AML-193 (cell line): ENCODE measurements at regions not wholly inside any gene's neighbourhood (a gene's known extent, or its start where the extent isn't known, plus 50 kb on each side); places are given as distances from the start of the nearest gene placed in this dataset.

Experiments used
- DNase-seq, 2 experiments: peaks; one replicate each; lab custom pipeline; 2025; lab: John Stamatoyannopoulos, UW

DNA sequence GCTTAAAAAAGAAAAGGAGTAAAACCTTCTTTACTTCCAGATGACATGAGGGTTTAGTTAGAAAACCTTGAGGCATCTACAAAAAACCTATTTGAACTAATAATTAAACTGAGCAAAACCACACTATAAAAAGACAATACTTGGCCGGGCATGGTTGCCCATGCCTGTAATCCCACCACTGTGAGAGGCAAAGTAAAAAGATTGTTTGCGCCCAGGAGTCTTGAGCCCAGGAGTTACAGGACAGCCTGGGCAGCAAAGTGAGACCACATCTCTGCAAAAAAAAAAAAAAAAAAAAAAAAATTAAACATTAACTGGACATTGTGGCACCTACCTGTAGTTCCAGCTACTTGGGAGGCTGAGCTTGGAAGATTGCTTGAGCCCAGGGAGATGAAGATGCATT is 502.8 kb upstream of the LRRTM4 start:
- no peak for DNase-seq

DNA sequence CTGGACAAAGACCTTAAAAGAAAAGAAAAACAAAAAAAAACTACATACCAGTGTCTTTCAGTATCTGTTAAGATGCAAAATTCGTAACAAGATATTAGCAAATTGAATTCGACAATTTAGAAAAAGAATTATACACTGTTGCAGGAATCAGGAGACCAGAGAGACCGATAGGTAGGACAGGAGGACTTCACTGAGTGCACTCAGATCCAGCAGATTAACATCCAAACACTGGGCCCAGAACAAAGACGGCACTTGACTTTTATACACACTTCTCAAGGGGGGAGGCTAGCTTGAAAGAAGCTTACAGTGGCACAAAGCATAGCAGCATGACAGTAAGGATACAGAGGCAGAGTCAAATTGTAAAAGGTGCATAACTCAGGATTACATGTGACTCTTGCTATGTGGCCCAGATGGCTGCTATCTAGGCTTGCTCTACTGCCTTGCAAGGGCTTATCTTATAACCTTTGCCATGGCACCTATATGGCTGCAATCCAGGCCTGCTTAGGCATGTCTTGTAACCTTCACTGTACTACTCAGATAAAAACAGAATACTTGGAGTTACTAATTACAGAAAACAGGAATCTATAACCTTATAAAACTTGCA is 507.3 kb upstream of the LRRTM4 start:
- DNase-seq = no peak

DNA sequence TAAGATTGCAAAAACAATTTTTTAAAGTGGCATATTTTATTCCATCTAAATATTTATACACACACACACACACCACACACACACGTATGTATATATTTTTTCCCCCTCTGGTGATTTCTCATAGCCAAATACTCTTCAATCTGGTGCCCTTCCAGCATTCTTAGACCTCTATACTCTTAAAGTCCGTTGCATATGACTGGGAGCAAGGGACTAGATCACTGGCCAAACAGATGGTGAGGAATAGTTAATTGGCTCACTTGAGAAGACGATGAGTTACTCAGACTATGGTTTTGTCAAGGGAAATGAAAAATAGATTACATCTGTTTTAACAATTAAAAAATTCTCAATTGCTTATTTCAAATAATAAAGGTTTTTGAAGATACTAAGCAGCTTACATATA is 512.5 kb upstream of the LRRTM4 start:
- DNase-seq = no peak

DNA sequence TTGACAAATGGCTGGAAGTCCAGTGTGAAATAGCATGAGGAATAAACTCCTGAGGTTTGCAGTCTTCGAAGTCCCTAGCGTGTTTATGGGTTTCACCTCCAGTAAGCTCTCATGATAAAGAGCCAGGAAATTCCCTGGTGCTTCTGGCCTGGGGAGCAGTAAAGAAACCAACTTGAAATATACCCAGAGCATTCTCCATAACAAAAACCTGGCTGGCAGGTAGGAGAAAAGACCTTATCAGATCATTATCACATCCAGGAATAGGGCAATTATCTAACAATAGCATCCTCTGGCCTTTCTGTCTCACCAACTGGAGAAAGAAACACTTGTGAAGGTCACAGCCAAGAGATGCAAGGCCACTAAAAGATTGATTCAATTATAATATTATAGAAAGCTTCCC is 513.6 kb upstream of the LRRTM4 start:
- no peak for DNase-seq

DNA sequence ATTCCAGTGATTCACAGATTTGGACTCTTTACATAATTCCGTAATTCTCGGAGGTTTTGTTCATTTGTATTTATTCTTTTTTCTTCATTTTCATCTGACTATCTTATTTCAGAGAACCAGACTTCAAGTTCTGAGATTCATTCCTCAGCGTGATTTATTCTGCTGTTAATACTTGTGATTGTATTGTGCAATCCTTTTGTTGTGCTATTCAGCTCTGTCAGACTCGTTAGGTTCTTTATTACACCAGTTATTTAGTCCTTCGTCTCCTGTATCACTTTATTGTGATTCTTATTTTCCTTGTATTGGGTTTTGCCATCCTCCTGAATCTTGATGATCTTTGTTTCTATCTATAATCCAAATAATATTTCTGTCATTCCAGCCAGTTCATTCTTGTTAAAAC is 529.3 kb upstream of the LRRTM4 start:
- DNase-seq = no peak

DNA sequence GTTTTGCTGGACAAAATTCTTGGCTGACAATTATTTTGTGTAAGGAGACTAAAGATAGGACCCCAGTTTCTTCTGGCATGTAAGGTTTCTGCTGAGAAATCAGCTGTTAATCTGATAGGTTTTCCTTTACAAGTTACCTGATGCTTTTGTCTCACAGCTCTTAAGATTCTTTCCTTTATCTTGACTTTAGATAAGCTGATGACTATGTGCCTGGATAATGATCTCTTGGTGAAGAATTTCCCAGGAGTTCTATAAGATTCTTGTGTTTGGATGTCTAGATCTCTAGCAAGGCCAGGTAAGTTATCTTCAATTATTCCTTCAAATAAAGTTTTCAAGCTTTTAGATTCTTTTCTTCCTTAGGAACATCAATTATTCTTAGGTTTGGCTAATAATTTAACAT is 534.8 kb upstream of the LRRTM4 start:
- DNase-seq = no peak

DNA sequence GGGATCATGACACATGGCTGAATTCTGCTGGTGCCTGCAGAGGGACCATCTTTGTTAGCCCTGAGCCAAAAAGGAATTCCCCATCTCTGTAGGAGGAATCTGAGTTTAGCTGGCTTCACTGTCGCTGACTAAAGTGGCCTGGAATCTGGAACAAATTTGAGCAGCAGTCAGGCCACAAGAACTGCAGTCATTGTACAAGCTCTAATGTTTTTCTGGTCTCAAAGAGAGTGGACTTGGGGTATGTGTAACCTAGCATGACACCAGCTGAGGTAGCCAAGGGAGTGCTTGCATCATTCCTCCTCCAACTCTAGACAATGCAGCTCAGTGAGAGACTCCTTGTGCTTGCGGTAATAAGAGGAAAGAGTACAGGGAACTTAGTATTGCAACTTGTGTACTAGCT is 539.1 kb upstream of the LRRTM4 start:
- no peak for DNase-seq

DNA sequence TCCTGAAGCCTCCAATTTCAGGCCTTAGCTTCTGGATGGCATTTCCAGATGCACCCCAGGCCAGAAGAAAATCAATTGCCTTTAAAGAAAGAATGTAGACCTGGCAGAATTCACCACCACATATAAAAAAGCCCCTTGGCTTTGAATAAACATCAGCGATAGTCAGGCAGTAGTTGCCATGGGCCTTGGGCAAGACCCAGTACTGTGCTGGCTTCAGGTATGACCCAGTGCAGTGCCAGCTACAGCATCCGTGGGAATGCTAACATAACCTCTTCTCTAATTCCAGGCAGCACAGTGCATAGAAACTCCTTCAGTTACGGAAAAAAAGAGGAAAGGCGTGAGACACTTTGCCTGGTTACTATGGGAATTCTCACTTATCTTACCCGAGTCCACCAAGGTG is 539.6 kb upstream of the LRRTM4 start:
- no peak for DNase-seq

DNA sequence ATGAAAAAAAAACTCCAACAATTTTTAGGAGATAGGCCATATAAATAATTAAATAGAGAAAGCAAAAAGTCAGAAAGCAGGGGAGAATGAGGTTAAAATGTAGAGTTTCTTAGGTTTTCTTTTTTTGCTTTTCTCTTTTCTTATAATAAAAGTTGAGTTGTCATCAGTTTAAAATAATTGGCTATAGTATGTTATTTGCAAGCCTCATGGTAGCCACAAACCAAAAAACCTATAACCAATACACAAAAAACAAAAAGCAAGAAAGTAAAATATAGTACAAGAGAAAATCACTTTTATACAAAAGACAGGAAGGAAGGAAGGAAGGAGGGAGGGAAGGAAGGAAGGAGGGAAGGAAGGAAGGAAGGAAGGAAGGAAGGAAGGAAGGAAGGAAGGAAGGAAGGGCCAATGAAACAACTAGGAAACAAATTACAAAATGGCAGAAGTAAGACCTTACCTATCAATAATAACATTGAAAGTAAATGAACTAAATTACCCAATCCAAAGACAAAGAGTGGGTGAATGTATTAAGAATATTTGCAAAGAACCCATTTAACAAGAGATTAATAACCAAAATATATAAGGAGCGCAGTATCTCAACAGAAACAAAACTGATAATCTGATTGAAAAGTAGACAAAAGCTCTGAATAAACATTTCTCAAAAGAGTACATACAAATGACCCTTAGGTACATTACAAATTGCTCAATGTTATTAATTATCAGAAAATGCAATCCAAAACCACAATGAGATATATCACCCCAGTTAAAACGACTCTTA is 541.3 kb upstream of the LRRTM4 start:
- DNase-seq = no peak

DNA sequence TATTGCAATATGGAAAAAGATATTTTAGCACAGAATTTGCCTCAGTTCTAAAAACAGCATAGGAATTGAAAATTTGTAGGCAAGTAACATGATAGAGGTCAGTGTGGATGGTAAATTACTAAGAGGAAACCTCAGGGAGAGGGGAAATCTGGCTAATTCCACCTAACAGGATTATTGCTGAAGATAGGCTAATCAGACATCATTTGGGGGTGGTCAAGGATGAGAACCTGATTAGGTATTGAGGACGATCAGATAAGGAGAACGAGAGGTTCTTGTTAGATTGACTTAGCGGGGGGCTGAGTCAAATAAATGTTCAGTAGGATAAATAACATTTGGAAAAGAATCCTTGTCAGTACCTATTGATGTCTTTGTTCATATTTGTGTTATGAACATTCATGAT is 543.2 kb upstream of the LRRTM4 start:
- no peak for DNase-seq

DNA sequence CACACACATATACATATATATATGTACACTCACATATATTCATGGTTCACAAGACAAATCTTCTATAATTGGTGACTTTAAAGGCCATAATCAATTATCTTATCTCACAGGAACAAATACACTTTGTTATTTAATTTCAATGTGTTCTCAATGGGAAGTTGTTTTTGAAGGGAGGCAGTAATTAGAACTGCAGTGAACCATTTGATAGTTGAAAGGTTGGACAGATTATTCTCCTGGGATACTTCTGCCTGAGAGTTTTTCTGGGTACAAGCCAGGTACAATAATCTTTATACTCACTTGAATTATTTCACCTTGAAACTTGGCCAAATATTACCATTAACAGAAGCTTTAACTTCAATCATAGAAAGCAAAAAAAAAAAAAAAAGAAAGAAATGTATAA is 546.6 kb upstream of the LRRTM4 start:
- no peak for DNase-seq

DNA sequence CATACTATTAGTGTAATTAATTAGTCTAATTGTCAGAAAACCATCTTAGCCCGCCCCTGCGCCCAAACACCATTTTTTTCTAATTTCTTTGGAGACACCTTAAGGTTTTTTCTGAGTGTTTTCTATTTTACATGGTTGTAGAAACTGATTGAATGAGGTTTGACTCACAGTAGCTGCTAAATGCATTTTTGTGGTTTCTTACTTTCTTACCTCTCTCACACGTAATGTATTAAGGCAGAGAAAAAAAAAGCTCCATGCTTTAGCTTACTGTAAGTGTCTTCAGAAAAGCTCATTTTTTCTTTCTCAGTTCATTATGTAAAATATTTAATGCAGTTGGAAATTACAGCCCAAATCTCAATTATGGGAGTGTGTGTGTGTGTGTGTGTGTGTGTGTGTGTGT is 548.5 kb upstream of the LRRTM4 start:
- no peak for DNase-seq

DNA sequence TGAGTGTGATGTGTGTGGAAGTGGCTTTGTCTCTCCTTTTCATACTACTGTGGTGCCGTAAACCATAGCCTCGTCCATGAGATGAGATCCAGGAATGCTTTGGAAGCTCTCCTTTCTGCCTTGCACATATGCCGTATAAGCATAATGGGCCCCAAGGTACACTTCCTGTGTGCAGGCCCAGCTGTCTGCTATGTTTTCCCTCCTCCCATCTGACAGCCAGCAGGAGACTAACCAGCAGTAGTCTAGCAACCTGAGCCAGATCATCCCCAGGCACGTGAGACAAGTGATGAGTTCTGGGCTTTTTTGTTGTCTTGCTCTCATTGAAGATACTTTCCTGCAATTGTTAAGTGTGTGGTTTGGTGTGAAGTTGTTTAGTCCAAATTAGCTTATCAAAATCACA is 555.5 kb upstream of the LRRTM4 start:
- no peak for DNase-seq

DNA sequence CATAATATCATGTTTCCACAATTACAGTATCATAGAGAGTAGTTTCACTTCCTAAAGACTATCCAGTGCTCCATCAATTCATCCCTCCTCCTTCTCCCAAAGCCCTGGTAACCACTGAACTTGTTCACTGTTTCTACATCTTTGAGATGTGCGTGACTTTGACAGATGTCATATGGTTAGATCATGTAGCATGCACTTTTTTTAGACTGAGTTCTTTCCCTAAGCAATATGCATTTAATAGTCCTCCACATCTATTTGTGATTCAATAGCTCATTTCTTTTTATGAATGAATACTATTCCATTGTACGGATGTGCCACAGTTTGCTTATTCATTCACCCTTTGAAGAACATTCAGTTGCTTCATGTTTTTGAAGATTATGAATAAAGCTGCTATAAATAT is 560.4 kb upstream of the LRRTM4 start:
- no peak for DNase-seq

DNA sequence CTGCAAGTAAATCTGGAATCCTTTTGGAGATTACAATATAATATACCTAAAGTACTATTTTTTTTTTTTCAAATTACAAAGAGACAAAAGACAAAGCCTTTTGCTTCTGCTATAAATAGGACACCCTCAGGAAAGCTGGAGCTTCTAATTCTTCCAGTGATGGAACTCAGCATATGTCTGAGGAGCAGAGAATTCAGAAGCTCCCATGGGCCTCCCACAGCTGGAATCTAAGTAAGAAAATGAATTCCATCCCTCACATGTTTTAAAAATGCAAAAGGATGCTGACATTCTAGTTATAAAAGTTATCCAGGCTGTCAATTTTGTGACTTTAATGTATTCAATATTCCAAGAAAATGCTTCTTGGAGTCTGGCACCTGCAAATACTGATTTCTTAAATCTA is 571.3 kb upstream of the LRRTM4 start:
- no peak for DNase-seq

DNA sequence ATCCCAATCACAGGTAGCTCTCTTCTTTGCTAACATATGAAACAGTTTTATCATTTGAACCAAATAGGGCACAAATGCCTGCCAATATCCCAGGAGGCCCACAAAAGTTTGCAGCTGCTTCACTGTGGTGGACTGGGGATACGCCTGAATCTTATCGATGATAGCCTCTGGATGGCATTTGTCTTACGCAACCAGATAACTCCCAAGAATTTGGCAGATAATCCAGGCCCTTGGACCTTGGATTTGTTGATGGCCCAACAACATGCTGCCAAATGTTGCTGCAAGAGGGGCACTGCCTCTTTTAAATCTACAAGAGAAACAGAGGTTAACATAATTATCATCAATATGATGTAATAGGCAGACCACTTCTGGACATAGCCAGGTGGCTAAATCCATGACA is 587.1 kb upstream of the LRRTM4 start:
- no peak for DNase-seq

DNA sequence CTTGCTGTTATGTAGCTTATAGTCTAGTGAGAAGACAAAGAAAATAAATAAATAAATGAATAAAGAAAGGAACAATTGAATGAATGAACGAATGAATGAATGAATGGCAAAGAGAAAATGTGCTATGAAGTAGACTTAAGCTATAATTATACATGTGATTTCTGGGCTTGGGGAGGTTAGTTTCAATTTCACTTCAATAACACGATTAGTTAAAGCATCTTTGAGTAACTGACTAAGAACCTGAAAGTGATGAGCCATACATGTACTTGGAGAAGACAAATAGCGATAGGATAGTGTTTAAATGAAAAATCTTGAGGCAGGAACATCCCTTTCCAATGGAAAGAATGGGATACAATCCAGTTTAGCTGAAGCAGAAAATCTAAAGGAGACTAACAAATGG is 593.1 kb upstream of the LRRTM4 start:
- no peak for DNase-seq

DNA sequence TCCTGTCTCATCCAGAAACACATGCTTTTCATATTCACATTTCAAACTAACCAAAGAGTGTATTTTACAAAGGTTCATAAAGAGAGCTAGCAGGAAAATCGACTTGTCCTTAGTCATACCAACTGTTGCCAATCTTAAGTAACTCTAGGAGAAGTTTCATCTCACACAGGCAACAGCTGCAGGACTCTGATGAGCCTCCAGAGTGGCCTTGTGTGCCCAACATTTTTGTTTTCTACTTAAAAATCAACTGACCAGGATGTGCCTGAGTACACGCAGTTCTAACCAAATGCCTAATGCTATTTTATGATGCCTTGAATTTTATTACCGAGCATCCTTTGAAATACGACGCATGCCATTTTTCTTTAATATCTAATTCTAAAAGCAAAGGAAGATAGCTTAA is 595.9 kb upstream of the LRRTM4 start:
- DNase-seq = no peak

DNA sequence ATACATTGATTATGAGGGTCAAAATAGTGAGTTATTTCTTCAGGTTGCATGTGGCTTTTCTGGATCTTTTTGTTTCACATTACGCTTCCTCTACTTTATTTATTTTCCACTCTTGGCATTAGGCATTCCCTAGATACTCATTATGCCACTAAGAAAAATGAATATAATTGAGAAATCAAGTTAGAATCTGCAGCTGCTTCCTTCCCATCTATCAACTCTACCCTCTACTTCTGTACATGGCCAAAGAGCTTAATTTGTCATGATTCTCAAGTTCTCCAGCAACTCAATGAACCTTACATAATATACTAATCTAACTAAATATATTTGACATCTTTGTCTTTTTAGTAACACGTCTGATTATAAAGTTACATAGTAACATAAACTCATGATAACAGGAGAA is 598.1 kb upstream of the LRRTM4 start:
- DNase-seq = no peak

DNA sequence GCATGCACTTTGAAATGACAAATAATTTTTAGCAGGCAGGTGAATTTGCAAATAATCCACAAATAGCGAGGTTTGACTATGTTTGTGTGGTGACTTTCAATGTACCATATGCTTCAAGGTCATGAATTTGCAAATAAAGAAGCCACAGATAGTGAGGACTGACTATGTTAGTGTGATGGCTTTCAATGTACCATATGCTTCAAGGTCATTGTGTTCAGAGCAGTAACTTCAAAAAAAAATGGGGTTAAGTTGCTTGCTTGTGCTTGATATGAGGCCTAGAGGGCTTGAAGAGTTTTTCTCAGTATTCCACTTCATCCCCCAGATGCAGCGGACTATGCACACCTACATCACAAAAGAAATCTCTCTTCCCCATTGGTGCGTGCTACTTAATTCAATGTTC is 602.9 kb upstream of the LRRTM4 start:
- DNase-seq = no peak

DNA sequence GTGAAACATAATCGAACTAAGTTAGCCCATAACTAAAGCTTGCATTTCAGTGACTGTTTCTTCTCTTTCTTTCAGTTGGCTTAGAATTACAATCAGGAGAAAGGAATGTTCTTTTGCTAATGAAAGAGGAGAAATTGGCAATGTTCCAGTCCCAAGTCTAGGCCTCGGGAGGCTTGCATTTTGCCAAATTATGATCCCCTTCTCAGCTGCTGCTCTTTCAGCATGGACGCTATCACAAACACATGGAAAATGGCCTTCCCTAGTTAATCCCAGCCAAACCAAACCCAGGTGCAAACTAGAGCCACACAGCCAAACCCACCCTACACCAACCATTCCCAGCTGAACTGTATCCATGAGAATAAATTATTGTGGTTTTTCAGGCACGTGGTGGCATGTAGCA is 605.2 kb upstream of the LRRTM4 start:
- no peak for DNase-seq

DNA sequence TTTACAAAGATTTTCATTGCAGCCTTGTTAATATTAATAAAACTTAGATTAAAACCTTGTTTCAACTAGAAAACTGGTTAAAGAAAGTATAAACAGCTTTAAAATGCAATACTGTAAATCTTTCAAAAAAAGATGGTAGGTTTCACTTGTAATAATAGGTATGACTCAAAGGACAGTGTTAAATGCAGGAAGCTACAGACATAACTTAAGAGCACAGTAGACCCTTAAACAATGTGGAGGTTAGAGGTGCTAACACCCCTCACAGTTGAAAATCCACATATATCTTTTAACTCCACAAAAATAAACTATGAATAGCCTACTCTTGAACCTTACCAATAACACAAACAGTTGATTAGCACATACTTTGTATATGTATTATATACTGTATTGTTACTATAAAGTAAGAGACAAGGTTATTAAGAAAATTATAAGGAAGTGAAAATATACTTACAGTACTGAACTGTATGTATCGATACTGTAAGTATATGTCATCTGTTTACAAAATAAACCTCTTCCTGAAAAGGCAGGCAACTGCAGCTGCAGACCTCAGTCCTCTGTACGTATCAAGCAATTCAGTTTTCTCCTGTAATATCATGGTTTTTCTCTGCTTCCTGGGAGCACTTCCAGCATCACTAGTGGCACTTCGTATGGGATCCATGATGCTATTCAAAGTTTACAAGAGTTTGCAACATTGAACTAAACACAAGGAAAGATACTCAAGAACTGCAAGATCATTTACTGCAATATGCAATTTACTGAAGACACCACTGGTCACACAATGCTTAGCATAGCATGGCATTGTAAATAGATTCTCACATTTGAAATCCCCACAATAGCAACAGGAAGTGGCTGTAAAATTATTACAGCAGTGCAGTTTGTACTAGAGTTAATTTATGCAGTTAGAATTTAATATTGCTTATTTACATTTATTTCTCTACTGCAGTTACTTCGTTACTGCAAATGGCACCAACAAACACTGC is 610.5 kb upstream of the LRRTM4 start:
- no peak for DNase-seq

DNA sequence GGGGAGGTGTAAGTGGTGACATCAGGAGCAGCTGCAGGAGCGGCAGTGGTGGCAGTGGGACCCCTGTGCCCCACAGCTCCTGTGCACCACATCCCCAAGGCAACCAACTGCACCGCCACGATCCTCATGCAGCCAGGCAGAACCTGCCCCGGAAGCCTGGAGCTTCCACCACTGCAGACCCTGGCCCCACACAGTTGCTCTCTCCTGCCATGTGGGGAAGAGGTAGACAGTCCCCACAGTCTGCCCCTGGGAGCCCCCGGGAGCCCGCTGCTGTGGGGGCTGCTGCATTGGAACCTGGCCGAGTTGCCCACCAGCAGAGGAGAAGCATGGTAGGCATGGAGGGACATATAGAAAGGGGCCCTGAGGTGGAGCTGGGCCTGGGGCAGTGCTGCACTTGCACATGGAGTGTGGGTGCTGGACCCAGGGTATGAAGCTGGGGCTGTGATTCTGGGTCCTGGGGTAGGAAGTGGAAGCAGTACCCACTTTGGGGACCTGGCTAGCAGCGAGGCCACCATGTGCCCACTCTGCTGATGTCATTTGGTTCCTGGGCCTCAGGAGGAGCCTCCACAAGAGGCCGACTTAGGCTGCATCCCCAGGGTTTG is 623.3 kb upstream of the LRRTM4 start:
- no peak for DNase-seq
